Bronchial epithelial cell (primary cell): ENCODE measurements at regions not wholly inside any gene's neighbourhood (a gene's known extent, or its start where the extent isn't known, plus 50 kb on each side); places are given as distances from the start of the nearest gene placed in this dataset.

Experiments
- DNase-seq: peaks from one replicate; pipeline ENCODE4 v3.0.0-alpha.2; 2010; ENCODE audit warnings: low read depth
- FAIRE-seq: peaks from 2 replicates; lab custom pipeline; 2011; peaks lifted over from hg19 to GRCh38; lab: Jason Lieb, UNC
- H3K27me3 ChIP-seq: 2 replicates; pipeline ENCODE4 v1.5.1; 2011; ENCODE audit warnings: low read length; ENCODE audit not compliant: control insufficient read depth, insufficient read depth
- H3K36me3 ChIP-seq: 2 replicates; pipeline ENCODE4 v1.5.1; 2011; ENCODE audit warnings: low read length; ENCODE audit not compliant: control insufficient read depth, insufficient read depth
- H3K4me3 ChIP-seq: 2 replicates; pipeline ENCODE4 v1.5.1; 2011; ENCODE audit warnings: mild to moderate bottlenecking, low read depth, low read length, control low read depth
- TF ChIP-seq, protein P1 (sequence below): IDR thresholded peaks from 2 replicates; pipeline ENCODE4 v1.5.1; 2011; ENCODE audit warnings: mild to moderate bottlenecking, moderate library complexity, low read length, control low read depth, inconsistent platforms; ENCODE audit not compliant: insufficient read depth, severe bottlenecking

DNA sequence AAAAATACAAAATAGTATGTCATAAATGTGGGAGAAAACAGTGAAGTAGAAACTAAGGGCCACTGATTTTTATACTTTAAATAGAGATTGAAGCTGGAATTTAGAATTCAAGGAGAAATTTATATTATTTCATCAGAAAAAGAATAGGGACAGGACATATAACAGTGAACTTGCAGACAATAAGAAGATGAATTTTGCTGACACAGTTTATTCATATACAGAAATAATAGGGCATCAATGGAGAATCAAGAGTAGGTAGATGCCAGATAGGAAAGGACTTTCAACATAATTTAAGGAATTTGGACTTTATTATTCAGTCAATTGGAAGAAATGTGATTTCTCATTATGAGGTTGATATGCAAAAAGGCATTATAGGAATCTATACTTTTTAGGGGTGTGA is 118.9 kb upstream of the HNMT start:
- no peak for FAIRE-seq
- H3K36me3 ChIP-seq: no peaks in the 10 kb centered on the region
- TF ChIP-seq, protein P1, sequence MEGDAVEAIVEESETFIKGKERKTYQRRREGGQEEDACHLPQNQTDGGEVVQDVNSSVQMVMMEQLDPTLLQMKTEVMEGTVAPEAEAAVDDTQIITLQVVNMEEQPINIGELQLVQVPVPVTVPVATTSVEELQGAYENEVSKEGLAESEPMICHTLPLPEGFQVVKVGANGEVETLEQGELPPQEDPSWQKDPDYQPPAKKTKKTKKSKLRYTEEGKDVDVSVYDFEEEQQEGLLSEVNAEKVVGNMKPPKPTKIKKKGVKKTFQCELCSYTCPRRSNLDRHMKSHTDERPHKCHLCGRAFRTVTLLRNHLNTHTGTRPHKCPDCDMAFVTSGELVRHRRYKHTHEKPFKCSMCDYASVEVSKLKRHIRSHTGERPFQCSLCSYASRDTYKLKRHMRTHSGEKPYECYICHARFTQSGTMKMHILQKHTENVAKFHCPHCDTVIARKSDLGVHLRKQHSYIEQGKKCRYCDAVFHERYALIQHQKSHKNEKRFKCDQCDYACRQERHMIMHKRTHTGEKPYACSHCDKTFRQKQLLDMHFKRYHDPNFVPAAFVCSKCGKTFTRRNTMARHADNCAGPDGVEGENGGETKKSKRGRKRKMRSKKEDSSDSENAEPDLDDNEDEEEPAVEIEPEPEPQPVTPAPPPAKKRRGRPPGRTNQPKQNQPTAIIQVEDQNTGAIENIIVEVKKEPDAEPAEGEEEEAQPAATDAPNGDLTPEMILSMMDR: no peak
- no peak for DNase-seq
- H3K27me3 ChIP-seq: no peaks in the 10 kb centered on the region
- H3K4me3 ChIP-seq: no peak overlapping the region

GRCh38 chr2:137846993-137847392 is 117.3 kb upstream of the HNMT start:
- FAIRE-seq (no peak), DNase-seq (peak; percentile 85)
- no peaks in the 10 kb centered on the region for H3K27me3 ChIP-seq
- TF ChIP-seq, protein P1: no peak
- H3K36me3 ChIP-seq: no peaks in the 10 kb centered on the region
- H3K4me3 ChIP-seq: peak overlapping the region; percentile 17

DNA sequence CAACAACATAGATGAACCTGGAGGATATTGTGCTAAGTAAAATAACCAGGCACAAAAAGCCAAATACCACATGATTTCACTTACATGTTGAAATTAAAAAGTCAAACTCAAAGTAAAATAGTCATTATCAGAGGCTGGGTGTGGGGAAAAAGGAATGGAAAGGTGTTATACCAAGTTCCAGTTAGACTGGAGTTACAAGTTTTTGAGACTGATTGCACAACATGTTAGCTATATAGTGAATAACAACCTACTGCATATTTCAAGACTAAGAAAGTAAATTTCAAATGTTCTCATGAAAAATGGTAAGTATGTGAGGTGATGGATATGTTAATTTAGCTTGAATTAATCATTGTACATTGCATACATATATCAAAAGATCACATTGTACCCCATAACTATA is 116.8 kb upstream of the HNMT start:
- TF ChIP-seq, protein P1: no peak
- FAIRE-seq (no peak), DNase-seq (peak; percentile 94)
- Histone ChIP-seq H3K36me3 (no peaks in the 10 kb centered on the region), H3K4me3 (peak overlapping the region; percentile 17), H3K27me3 (no peaks in the 10 kb centered on the region)

GRCh38 chr2:137857881-137858280 is 106.4 kb upstream of the HNMT start:
- Histone ChIP-seq H3K27me3 (no peaks in the 10 kb centered on the region), H3K36me3 (no peaks in the 10 kb centered on the region), H3K4me3 (no peak overlapping the region)
- peak; percentile 45 for DNase-seq
- TF ChIP-seq, protein P1: no peak
- FAIRE-seq: no peak

- H3K27me3 ChIP-seq: no peaks in the 10 kb centered on the region
- DNase-seq (no peak), FAIRE-seq (no peak)
- TF ChIP-seq, protein P1: no peak
- H3K4me3 ChIP-seq: no peak overlapping the region
- H3K36me3 ChIP-seq: no peaks in the 10 kb centered on the region
These were observed 101.6 kb upstream of the HNMT start for GRCh38 chr2:137862651-137863050.

GRCh38 chr2:137865954-137866540 is 98.2 kb upstream of the HNMT start:
- Histone ChIP-seq H3K27me3 (no peaks in the 10 kb centered on the region), H3K36me3 (no peaks in the 10 kb centered on the region), H3K4me3 (no peak overlapping the region)
- FAIRE-seq (peak; percentile 32), DNase-seq (peak; percentile 58)
- TF ChIP-seq, protein P1: peak; percentile 77
